WI38 (cell line): ENCODE measurements at regions not wholly inside any gene's neighbourhood (a gene's known extent, or its start where the extent isn't known, plus 50 kb on each side); places are given as distances from the start of the nearest gene placed in this dataset.
"Not testable (repeated sequence)": the region's sequence is repeated elsewhere in the genome, so short reads cannot be mapped to it uniquely, and the experiment has no call there.

Experiments
- H3K4me3 ChIP-seq: 2 replicates; pipeline ENCODE4 v1.5.1; 2011; ENCODE audit warnings: low read depth, mild to moderate bottlenecking, control low read depth, low read length
- CTCF ChIP-seq: IDR thresholded peaks from 2 replicates; pipeline ENCODE4 v1.5.1; 2012; ENCODE audit warnings: low read depth, mild to moderate bottlenecking, control low read depth, low read length

DNA sequence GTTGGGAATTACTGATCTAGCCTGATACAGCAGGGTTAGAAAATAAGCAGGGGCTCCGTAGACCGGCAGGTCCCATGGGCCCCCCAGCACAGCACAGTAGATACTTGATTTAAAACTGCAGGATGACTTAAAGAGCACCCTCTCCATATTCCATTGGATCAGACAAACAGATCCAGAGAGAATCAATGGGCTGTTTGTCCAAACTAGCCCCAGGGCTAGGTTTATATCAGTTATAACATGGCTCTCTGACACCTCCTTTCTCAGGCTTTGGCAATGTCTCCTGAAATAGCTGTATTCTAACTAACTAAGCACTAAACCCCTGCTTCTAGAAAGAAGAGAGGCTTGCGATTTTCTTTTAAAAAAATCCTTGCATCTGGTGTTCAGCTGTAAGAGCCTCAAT, 100.4 kb upstream of the GALNT18 start:
- no peak overlapping the region for H3K4me3 ChIP-seq
- TF ChIP-seq CTCF, result no peak

- H3K4me3 ChIP-seq, result no peak overlapping the region
- no peak for TF ChIP-seq CTCF
Measured at GRCh38 chr11:11718511-11718910, 96.7 kb upstream of the GALNT18 start.

DNA sequence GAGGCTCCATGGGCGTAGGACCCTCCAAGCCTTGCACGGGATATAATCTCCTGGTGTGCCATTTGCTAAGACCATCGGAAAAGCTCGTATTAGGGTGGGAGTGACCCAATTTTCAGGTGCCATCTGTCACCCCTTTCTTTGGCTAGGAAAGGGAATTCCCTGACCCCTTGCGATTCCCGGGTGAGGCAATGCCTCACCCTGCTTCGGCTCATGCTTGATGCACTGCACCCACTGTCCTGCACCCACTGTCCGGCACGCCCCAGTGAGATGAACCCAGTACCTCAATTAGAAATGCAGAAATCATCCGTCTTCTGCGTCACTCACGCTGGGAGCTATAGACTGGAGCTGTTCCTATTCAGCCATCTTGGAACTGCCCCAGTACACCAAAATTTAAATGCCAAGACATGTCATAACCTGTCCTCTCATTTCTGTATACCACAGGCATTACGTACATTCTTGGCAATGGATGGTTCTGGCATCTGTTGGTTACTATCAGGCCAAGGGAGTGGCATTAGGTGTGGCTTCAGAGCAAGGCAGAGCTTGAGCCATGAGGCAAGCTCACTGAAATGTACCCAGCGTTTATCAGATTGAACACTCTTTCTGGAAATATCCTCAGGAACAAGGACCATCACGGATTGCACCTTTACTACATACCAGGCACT, 95.4 kb upstream of the GALNT18 start:
- no peak for TF ChIP-seq CTCF
- no peak overlapping the region for H3K4me3 ChIP-seq

DNA sequence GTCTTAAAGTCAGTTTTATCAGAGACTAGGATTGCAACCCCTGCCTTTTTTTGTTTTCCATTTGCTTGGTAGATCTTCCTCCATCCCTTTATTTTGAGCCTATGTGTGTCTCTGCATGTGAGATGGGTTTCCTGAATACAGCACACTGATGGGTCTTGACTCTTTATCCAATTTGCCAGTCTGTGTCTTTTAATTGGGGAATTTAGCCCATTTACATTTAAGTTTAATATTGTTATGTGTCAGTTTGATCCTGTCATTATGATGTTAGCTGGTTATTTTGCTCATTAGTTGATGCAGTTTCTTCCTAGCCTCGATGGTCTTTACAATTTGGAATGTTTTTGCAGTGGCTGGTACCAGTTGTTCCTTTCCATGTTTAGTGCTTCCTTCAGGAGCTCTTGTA, 93.3 kb upstream of the GALNT18 start:
- H3K4me3 ChIP-seq, result not testable (repeated sequence)

DNA sequence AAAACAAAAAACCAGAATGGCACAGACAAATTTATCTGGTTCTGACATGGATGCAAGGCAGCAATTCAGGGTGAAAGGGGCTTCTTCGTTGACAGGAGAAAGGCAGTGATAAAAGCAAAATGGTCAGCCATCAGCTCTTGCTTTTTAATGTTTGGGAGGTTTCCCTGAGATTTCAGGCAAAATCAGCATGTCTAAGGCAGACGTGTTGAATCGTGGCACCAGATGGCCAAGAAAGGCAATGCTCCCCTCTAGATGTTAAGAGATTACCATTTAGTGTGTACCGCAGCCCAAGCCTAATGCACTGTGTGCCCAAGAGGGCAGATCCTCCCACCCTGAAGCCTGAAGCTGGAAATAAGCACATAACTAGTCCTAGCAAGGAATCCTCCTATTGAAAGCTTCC, 88.8 kb upstream of the GALNT18 start:
- no peak overlapping the region for H3K4me3 ChIP-seq
- no peak for TF ChIP-seq CTCF

DNA sequence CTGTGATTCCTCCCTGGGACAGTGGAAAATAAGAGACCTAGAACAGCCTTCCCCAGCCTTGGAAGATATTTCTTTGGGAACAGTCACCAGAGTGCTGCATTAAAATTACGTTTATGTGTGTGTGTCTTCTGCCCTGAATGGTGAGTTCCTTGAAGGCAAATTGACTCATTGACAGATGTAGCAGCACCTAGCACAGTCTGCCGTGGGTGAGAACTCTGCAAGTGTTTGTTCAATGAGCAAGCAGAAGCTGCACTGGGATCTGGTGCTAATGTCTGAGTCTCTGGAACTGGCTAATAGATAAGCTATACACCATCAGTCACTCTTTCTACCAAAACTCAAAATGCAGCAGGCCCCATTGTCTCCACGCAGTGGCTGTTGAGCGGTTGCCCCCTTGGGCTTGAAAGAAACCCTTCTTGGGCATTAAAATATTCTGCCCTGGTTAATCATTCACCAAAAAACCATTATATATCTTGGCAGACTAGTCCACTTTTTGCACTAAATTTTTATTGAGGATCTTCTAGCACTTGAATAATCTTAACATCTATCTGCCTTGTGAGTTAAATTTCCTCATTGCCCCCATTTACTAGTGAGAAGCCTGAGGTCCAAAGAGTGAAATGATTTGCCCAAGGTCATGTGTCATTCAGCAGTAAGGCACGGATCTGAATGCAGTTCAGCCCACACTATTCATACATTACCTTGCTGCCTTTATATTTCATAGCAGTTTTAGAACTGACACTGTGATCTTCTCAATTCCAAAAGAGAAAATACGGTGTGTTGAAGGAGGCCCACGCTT, 87.8 kb upstream of the GALNT18 start:
- TF ChIP-seq CTCF, result no peak
- H3K4me3 ChIP-seq, result no peak overlapping the region

DNA sequence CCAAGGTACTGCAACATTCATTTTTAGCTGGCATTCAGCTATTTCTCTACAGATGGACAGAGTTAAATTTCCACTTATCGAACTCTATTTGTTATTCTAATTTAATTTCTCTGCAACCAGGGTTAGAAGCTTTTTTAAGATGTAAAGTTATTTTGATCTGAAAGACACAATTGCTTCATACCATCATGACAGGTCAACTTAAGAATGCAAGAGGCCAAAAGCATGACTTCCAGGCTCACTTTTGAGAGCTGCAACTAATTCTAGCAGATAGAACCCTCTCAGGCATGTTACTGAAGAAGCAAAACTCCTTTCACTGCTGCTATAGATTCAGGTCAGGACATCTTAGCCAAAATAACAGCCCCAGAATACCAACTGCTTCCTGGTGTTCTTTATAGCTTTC, 86.5 kb upstream of the GALNT18 start:
- H3K4me3 ChIP-seq, result no peak overlapping the region
- TF ChIP-seq CTCF, result no peak

DNA sequence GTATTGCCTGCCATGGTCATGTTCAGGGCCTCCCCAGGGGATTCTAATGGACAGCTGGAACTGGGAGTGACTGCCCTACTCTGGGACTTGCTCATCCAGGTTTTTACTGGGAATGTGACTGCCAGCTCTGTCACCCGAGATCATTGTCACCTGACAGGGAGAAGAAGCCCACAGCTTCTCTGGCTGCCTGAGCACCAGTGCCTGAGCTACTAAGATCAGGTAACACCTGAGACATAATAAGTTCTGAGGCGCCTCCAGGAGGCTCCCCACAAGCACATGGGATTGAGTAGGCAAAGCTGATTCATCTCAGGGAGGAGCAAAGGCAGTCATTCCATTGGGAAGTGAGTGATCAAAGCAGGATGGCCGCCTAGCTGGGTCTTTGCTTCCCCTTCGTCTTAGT, 84.2 kb upstream of the GALNT18 start:
- H3K4me3 ChIP-seq, result no peak overlapping the region
- TF ChIP-seq CTCF, result no peak
